GM12892 (cell line): ENCODE measurements at regions not wholly inside any gene's neighbourhood (a gene's known extent, or its start where the extent isn't known, plus 50 kb on each side); places are given as distances from the start of the nearest gene placed in this dataset.

Source experiments
- POLR2A ChIP-seq: IDR thresholded peaks from 2 replicates; pipeline ENCODE4 v1.6.1; 2011; ENCODE audit warnings: low read depth, low read length, control low read depth
- POLR2AphosphoS5 ChIP-seq: IDR thresholded peaks from 2 replicates; pipeline ENCODE4 v1.6.1; 2011; ENCODE audit warnings: low read depth, low read length, control low read depth

DNA sequence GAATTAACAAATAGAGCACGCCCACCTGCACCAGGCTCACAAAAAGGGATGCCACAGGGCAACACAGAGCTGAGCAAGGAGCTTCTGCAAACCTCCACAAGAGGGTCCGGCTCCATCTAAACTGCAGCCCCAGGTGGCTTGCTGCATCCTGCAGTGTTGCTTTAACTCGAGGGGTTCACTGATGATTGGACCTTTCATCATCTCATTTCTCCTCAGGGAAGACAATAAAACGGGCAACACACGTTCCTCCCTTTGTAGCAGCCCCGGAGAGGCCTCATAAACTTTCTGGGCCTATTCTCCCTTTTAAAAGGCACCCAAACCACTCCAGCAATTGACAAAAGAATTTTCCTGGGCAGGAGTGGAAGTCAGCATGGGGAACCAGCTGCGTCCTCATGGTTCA, 161.5 kb upstream of the CDH4 start:
- TF ChIP-seq POLR2A (no peak), POLR2AphosphoS5 (no peak)
